ENCODE measurements at regions not wholly inside any gene's neighbourhood (a gene's known extent, or its start where the extent isn't known, plus 50 kb on each side); places are given as distances from the start of the nearest gene placed in this dataset.
"Not testable (repeated sequence)": the region's sequence is repeated elsewhere in the genome, so short reads cannot be mapped to it uniquely, and the experiment has no call there.

GRCh38 chr12:25394025-25394424 lies 143.3 kb upstream of the KRAS start:
- DNase-seq (ENCODE audit: low spot score) = no peak
- no peak for TF ChIP-seq CTCF (IDR thresholded peaks at IDR 0.05; ENCODE audit: extremely low read depth, missing control alignments)

- not testable (repeated sequence) for DNase-seq (ENCODE audit: low spot score)
Observed at GRCh38 chr12:25391346-25391745, 140.6 kb upstream of the KRAS start.

- no peak for TF ChIP-seq CTCF (IDR thresholded peaks at IDR 0.05; ENCODE audit: extremely low read depth, missing control alignments)
- peak; percentile 43 for DNase-seq (ENCODE audit: low spot score)
Observed at GRCh38 chr12:25388183-25388582, 137.5 kb upstream of the KRAS start.

- no peak for DNase-seq (ENCODE audit: low spot score)
- TF ChIP-seq CTCF (IDR thresholded peaks at IDR 0.05; ENCODE audit: extremely low read depth, missing control alignments) = no peak
Observed at GRCh38 chr12:25387732-25388050, 137.0 kb upstream of the KRAS start.

GRCh38 chr12:25386831-25387731 lies 136.4 kb upstream of the KRAS start:
- peak; percentile 65 for TF ChIP-seq CTCF (IDR thresholded peaks at IDR 0.05; ENCODE audit: extremely low read depth, missing control alignments)
- DNase-seq (ENCODE audit: low spot score) = peak; percentile 84

- no peak for TF ChIP-seq CTCF (IDR thresholded peaks at IDR 0.05; ENCODE audit: extremely low read depth, missing control alignments)
- no peak for DNase-seq (ENCODE audit: low spot score)
Observed at GRCh38 chr12:25384893-25385248, 134.1 kb upstream of the KRAS start.

GRCh38 chr12:25384038-25384892 lies 133.5 kb upstream of the KRAS start:
- no peak for TF ChIP-seq CTCF (IDR thresholded peaks at IDR 0.05; ENCODE audit: extremely low read depth, missing control alignments)
- no peak for DNase-seq (ENCODE audit: low spot score)

Measured in GM20000 (cell line).